Natural killer cell treated with Interleukin-12 subunit alpha and Interleukin-12 subunit beta and Interleukin-15 and Interleukin-18, amount 100 ng/mL, for 72 hours (primary cell): ENCODE measurements at regions not wholly inside any gene's neighbourhood (a gene's known extent, or its start where the extent isn't known, plus 50 kb on each side); places are given as distances from the start of the nearest gene placed in this dataset.

Source experiments
- ATAC-seq, 2 donors: fragments of 150-1000 bp; cut with Tn5 transposase in 1 of 2; sonication (Bioruptor Pico), chemical (Tn5 transposase) in 1 of 2; 2 replicates each; pipeline ENCODE4 v1.10.0; 2021
- DNase-seq: peaks from one replicate; pipeline ENCODE4 v3.0.0; 2022; ENCODE audit warnings: low spot score
- H3K27ac Mint-ChIP-seq, 2 donors: 1 replicate in 1 of 2; 2 replicates in 1 of 2; pipeline ENCODE4 v1.8.0; 2022; ENCODE audit warnings: mixed read lengths in 2 of 2, mild to moderate bottlenecking in 1 of 2, moderate library complexity in 1 of 2
- H3K27me3 Mint-ChIP-seq, 2 donors: 1 replicate in 1 of 2; 2 replicates in 1 of 2; pipeline ENCODE4 v1.8.0; 2022; ENCODE audit warnings: mixed read lengths in 2 of 2
- H3K36me3 Mint-ChIP-seq: one replicate; pipeline ENCODE4 v1.8.0; 2022; ENCODE audit warnings: mixed read lengths
- H3K4me1 Mint-ChIP-seq, 2 donors: 1 replicate in 1 of 2; 2 replicates in 1 of 2; pipeline ENCODE4 v1.8.0; 2022; ENCODE audit warnings: low read depth in 2 of 2, mixed read lengths in 2 of 2, mild to moderate bottlenecking in 1 of 2
- H3K4me3 Mint-ChIP-seq: one replicate; pipeline ENCODE4 v1.8.0; 2022; ENCODE audit warnings: mixed read lengths
- H3K9me3 Mint-ChIP-seq: 2 replicates; pipeline ENCODE4 v1.8.0; 2022; ENCODE audit warnings: mixed read lengths

DNA sequence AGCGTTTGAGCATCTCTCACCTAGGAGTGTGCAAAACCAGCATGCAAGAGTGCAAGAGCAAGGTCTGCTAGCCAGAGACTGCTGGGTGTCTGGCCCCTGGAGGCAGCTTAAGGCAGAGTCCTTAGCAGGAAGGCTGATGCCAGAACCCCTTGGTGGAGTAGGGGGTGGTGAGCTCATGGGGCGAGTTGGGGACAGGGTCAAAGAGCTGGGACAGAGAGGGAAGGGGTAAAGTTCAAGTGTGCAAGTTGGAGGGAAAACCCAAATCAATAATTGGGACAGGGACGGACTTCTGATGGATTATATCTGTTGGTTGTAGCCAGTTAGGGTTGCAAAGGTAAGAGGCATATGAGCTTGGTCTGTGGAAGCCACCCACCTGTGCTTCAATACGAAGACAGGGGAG is 443.6 kb upstream of the CDH5 start:
- H3K27ac Mint-ChIP-seq = no peak overlapping the region

DNA sequence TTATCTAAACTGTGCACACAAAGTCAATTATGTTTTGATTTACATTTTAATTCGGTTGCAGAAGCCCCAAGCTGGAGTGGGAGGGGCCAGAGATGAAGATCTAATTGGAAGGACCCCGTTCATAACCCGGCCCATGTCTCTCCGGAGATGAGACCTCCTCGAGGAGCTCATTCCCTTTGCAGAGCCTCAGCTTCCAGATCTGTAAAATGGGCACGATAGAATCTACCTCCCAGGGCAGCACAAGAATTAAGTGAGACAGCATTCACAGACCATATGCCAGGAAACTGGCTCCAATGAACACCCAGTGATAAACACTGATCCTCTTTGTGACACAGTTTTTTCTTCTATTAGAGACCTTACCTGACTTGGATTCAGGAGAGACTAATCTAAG is 446.5 kb upstream of the CDH5 start:
- peaks cover 16 to 21% of the 10 kb centered on the region in 2 donors for H3K27me3 Mint-ChIP-seq
- H3K27ac Mint-ChIP-seq = no peak overlapping the region
- no peak overlapping the region for H3K4me3 Mint-ChIP-seq
- DNase-seq = no peak
- H3K9me3 Mint-ChIP-seq = no peaks in the 10 kb centered on the region
- no peaks in the 10 kb centered on the region for H3K4me1 Mint-ChIP-seq
- ATAC-seq = no peak
- no peaks in the 10 kb centered on the region for H3K36me3 Mint-ChIP-seq

More for the DNA sequence above, 443.6 kb upstream of the CDH5 start:
- Mint-ChIP-seq H3K9me3 (no peaks in the 10 kb centered on the region), H3K4me3 (no peak overlapping the region), H3K4me1 (no peaks in the 10 kb centered on the region), H3K36me3 (no peaks in the 10 kb centered on the region), H3K27me3 (peaks cover 13 to 22% of the 10 kb centered on the region in 2 donors)
- peak in 1 of 2 donors; percentile 51 for ATAC-seq
- DNase-seq = no peak

DNA sequence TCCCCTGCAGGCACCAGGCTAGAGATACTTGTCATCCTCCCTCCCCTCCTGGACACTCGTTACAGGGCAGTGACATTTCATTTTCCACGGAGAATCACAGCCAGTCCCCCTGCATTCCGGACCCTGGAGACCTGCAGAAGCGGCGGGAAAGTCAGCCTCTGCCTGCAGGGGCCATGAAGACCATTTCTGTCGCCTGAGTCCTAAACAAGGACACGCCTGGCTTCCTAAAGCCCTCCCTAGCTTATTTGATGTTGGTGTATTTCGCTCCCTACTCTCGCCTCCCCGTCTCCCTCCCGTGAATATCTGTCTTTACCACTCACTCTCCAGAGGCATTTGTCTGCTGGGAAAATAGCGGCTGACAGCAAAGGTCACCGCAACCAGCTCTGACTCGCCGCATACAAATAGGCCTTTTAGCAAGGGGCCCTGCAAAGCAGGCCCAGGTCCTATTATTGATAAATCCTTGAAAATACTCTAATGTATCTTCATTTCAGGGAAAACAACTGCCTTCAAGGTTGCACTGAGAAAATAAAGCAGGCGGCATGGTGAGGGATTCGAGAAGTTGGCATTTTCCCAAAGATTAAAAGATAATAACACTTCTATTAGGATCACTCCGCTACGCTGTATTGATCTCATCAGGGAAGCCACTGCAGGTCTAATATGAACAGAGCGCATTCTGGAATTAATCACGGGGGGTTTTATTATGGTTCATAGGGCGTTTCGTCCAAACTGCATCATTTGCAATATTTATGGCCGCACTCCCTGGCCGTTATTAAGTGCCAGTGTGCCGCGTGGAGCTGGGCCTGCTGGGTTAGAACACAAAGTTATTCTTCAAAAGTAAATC is 447.1 kb upstream of the CDH5 start:
- Mint-ChIP-seq H3K4me1 (no peaks in the 10 kb centered on the region), H3K27me3 (peaks cover 16 to 21% of the 10 kb centered on the region in 2 donors), H3K9me3 (no peaks in the 10 kb centered on the region), H3K27ac (no peak overlapping the region), H3K36me3 (no peaks in the 10 kb centered on the region), H3K4me3 (no peak overlapping the region)
- ATAC-seq = no peak
- no peak for DNase-seq

DNA sequence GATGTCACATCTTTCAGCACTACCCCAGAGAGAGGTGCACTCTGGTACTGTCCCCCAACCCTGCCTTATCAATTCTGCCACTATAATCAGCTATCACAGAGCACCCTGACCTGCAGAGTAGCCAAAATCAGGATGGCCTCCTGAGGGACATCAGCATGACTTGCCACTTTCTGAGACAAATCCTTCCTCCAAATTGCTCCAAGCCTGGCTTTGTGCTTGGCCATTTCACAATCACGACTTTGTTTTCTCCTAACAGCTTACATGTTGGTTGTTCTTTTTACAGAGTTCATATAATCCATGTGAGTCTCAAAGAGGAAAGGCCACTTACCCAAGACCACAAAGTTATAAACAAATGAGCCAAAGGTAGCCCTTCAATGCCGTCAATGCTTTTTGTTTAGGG is 449.0 kb upstream of the CDH5 start:
- DNase-seq = no peak
- H3K4me3 Mint-ChIP-seq = no peak overlapping the region
- H3K27me3 Mint-ChIP-seq = peaks cover 15 to 29% of the 10 kb centered on the region in 2 donors
- H3K36me3 Mint-ChIP-seq = no peaks in the 10 kb centered on the region
- H3K4me1 Mint-ChIP-seq = no peaks in the 10 kb centered on the region
- H3K27ac Mint-ChIP-seq = no peak overlapping the region
- ATAC-seq = no peak
- H3K9me3 Mint-ChIP-seq = no peaks in the 10 kb centered on the region

DNA sequence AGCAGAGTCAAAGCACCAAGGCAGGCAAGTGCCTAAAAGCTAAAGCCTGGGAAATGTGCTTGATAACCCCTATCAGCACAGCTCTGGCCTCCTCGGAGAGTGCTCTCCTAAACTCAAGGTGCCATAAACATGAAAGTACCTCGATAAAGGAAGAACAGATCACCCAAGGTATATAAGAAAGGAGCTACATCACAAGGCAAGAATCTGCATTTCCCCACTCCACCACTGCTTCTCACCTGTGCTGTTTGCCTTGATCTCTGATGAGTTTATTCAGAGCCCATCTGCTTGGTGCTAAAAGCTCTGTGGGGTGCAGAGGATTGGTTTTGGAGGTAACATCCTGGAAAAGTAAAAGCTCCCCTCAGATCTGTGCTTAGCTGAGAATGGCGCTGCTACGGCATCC is 449.5 kb upstream of the CDH5 start:
- ATAC-seq (no peak), DNase-seq (no peak)
- H3K36me3 Mint-ChIP-seq = no peaks in the 10 kb centered on the region
- no peak overlapping the region for H3K4me3 Mint-ChIP-seq
- peaks cover 15 to 29% of the 10 kb centered on the region in 2 donors for H3K27me3 Mint-ChIP-seq
- H3K27ac Mint-ChIP-seq = no peak overlapping the region
- H3K9me3 Mint-ChIP-seq = no peaks in the 10 kb centered on the region
- no peaks in the 10 kb centered on the region for H3K4me1 Mint-ChIP-seq

DNA sequence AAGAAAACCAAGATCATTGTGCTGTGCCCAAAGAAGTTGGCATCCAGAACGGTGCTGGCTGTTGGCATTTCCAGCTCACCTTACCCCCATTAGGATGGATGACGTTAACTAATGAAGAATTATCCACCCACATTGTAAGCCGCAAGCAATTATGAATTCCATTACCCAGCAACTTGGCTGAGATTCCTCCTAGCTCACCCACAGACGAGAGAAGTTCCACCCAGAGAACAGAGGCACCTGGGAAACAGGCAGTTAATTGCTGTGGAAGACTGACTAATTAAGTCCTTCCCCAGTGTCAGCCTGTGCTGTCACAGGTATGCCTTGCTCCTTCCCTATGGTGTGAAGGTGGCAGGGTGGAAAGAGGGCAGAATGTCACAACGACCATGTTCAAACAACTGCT is 456.2 kb upstream of the CDH5 start:
- ATAC-seq (no peak), DNase-seq (no peak)
- no peak overlapping the region for H3K27ac Mint-ChIP-seq
- no peaks in the 10 kb centered on the region for H3K36me3 Mint-ChIP-seq
- H3K9me3 Mint-ChIP-seq = no peaks in the 10 kb centered on the region
- H3K27me3 Mint-ChIP-seq = peaks cover 7 to 20% of the 10 kb centered on the region in 2 donors
- H3K4me1 Mint-ChIP-seq = no peaks in the 10 kb centered on the region
- H3K4me3 Mint-ChIP-seq = no peak overlapping the region

DNA sequence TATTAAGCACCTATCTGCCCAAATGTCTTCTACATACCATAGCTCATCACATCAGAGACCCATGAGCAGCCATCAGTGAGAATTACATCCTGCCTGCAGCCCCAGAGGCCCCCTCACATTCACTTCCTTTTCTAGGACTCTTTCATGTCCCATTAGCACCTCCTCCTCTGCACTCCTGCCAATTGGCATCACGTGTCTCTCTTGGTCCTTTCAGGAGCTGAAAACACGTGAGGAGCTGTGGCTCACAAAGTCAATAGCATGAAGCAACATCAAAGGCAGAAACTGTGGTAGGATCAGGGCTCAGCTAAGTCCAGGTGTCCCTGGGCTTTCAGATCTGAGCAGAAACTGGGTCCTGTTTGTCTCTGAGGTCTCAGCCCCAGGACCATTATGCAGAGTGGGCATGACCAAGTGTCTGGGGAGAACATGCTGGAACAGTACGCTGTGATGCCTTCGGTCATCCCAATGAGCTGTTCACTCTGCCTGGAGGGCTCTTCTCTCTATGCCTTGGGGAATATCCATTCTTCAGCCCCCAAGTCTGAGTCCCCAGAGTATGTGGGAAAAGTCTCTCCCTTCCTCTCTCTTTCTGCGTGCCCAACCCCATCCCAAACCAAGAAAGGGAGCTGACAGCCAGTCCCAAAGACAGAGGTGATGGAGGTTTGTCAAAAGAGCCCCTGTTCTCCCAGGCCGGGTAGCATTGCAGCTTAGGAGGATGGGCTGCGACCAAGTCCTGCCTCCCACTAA is 457.0 kb upstream of the CDH5 start:
- no peak for DNase-seq
- Mint-ChIP-seq H3K4me3 (no peak overlapping the region), H3K27me3 (peaks cover 7 to 20% of the 10 kb centered on the region in 2 donors), H3K9me3 (no peaks in the 10 kb centered on the region), H3K27ac (no peak overlapping the region), H3K4me1 (no peaks in the 10 kb centered on the region), H3K36me3 (no peaks in the 10 kb centered on the region)
- peak in 1 of 2 donors; percentile 41 for ATAC-seq

DNA sequence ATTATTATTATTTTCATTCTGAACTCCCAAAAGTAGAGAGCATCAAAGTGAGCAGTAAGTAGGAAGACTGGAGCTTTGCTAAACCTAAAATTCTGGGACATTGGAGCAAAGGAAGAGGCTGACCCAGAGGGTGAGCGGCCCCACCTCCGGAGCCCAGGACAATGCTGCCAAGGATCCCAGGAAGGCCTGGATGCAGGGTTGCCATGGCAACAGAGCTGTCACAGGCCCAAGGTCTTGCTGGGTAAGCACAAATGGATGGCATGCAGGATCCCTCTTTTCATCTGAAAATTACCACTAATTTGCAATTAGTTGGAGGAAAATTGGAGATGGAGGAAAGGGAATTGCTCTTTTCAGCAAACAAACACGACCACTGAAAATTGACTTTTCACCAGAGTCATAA is 457.9 kb upstream of the CDH5 start:
- ATAC-seq (no peak), DNase-seq (no peak)
- no peak overlapping the region for H3K27ac Mint-ChIP-seq
- H3K4me3 Mint-ChIP-seq = no peak overlapping the region
- no peaks in the 10 kb centered on the region for H3K36me3 Mint-ChIP-seq
- H3K27me3 Mint-ChIP-seq = peaks cover 4 to 20% of the 10 kb centered on the region in 2 donors
- H3K9me3 Mint-ChIP-seq = no peaks in the 10 kb centered on the region
- H3K4me1 Mint-ChIP-seq = no peaks in the 10 kb centered on the region

DNA sequence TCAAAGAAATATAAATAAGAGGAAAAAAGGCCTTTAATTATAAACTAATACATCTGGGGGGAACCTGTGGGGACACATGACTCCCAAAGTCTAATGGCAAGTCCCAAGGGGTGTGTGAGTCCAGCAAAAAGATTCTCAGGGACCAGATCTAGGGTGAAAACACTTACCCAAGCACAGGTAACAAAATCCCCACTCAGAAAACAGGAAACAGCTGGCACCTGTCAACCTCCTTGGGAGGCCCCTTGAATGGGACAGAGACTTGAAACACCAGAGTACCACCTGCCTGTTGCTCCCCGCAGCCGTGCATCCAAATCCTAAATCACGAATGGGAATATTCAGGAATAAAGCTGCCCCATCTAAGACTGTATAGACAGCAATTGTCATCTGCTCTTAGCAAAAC is 461.2 kb upstream of the CDH5 start:
- DNase-seq = no peak
- ATAC-seq = no peak
- H3K4me3 Mint-ChIP-seq = no peak overlapping the region
- H3K36me3 Mint-ChIP-seq = no peaks in the 10 kb centered on the region
- no peaks in the 10 kb centered on the region for H3K4me1 Mint-ChIP-seq
- H3K27ac Mint-ChIP-seq = no peak overlapping the region
- H3K27me3 Mint-ChIP-seq = peaks cover 4 to 23% of the 10 kb centered on the region in 2 donors
- H3K9me3 Mint-ChIP-seq = no peaks in the 10 kb centered on the region

DNA sequence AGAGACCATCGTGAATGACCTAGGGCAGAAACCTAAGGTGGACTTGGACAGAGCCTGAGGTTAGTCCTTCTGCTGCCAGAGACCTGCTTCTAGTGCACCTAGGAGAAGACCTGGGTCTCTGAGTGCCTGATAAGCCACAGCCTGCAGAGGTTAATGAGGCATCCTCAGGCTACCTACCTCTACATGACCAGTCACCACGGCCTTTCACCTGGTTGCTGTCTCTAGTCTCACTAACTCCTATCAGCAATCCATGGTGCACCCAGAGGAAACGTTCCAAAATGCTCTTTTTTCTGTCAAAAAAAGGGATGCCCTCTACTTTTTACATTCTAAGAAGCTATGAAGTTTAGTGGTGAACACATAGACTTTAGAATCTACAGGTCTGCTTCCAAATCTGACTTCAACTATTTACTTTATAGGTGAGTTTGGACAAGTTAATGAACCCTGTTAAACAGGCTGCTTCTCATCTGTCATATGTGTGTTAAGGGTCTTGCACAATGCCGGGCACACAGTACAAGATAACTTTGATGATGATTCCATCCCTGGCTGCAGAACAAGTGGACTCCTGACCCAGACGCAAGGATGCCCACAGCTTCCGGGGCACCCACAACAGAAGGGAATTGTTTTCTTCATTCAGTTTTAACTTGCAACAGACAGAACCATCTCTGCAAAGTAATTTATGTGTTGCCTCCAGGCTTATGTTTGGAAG is 469.9 kb upstream of the CDH5 start:
- Mint-ChIP-seq H3K36me3 (no peaks in the 10 kb centered on the region), H3K9me3 (no peaks in the 10 kb centered on the region), H3K4me3 (no peak overlapping the region), H3K27ac (no peak overlapping the region), H3K4me1 (no peaks in the 10 kb centered on the region), H3K27me3 (peaks cover 18% of the 10 kb centered on the region in 2 donors)
- no peak for ATAC-seq
- no peak for DNase-seq

DNA sequence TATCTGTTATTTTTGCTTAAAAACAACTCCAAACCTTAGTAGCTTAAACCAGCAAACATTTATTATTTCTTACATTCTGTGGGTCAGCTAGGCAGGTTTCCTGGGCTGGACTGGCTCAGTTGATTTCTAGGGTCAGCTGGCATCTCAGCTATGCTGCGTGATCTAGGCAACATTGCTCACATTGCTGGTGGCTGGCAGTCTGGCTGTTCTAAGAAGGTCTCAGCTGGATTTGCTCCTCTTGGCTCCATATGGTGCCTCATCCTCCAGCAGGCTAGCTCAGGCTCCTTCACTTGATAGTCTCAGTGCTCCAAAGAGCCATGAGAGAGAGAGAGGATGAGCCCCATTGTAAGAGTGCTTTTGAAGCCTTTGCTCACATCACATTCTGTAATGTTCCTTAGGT is 470.6 kb upstream of the CDH5 start:
- ATAC-seq (peak in 1 of 2 donors; percentile 33), DNase-seq (no peak)
- Mint-ChIP-seq H3K36me3 (no peaks in the 10 kb centered on the region), H3K27ac (no peak overlapping the region), H3K4me3 (no peak overlapping the region), H3K9me3 (no peaks in the 10 kb centered on the region), H3K4me1 (no peaks in the 10 kb centered on the region), H3K27me3 (peaks cover 11 to 18% of the 10 kb centered on the region in 2 donors)

DNA sequence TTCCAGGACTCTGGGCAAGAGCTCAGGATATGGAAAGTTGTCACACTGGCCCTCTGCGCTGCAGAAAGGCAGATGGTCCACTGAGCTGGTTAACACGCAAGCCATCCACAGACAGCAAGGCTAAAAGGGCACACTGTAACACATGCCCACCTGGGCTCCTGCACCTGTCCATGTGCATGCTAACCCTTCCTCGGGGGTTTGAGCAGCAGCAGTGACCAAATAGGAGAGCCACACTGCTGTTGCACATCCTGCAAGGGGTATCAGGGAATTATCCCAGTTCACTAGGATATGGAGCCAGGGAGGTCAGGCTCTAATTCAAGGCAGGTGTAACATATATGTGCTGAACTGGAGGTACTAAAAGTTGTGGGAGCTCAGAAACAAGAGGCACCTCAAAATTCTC is 471.0 kb upstream of the CDH5 start:
- ATAC-seq (no peak), DNase-seq (no peak)
- H3K4me3 Mint-ChIP-seq = no peak overlapping the region
- H3K36me3 Mint-ChIP-seq = no peaks in the 10 kb centered on the region
- no peaks in the 10 kb centered on the region for H3K9me3 Mint-ChIP-seq
- H3K4me1 Mint-ChIP-seq = no peaks in the 10 kb centered on the region
- no peak overlapping the region for H3K27ac Mint-ChIP-seq
- H3K27me3 Mint-ChIP-seq = peaks cover 10 to 18% of the 10 kb centered on the region in 2 donors

DNA sequence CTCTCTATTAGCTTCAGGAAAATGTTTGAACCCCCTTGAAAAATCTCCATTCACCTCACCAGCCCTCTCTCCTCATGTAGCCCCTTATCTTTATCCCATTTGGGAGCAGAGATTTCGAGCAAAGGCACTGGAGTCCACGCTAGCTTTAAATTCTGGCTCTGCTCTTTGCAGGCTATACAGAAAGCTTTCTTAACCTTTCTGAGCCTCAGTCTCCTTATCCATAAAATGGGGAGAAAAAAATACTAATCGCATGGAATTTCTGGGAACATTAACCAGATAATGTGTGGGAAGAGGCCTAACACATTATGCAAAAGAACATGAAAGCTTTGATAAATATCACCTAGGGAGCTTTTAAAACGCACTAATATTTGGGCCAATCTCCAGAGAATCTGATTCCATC is 476.3 kb upstream of the CDH5 start:
- H3K27ac Mint-ChIP-seq = no peak overlapping the region
- H3K9me3 Mint-ChIP-seq = no peaks in the 10 kb centered on the region
- no peak for DNase-seq
- no peaks in the 10 kb centered on the region for H3K36me3 Mint-ChIP-seq
- no peaks in the 10 kb centered on the region for H3K4me1 Mint-ChIP-seq
- ATAC-seq = no peak
- peaks cover 0 to 9% of the 10 kb centered on the region in 2 donors for H3K27me3 Mint-ChIP-seq
- H3K4me3 Mint-ChIP-seq = no peak overlapping the region

DNA sequence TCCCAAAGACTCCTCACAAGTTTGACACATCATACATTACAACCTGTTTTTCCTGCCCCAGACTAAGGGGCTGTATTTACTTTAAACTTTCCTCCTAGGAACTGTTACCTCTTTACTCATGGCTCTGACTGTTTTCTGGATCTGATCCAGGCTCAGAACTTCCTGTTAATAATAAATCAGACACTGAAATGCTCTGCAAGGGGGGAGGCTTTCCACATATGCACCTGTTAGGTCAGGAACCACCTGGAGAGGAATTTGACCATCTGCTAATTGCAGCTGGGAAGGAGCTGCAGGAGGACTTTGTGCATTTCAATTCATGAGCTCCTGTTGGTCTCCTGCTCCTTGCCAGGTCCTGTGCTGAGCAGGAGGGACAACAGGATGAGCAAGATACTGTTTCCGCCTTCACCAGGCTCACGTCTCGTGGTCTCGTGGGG is 476.9 kb upstream of the CDH5 start:
- Mint-ChIP-seq H3K9me3 (no peaks in the 10 kb centered on the region), H3K4me1 (no peaks in the 10 kb centered on the region), H3K27ac (no peak overlapping the region), H3K4me3 (no peak overlapping the region), H3K27me3 (peaks cover 0 to 5% of the 10 kb centered on the region in 2 donors), H3K36me3 (no peaks in the 10 kb centered on the region)
- DNase-seq (no peak), ATAC-seq (no peak)
